GM12872 (cell line): ENCODE measurements at regions not wholly inside any gene's neighbourhood (a gene's known extent, or its start where the extent isn't known, plus 50 kb on each side); places are given as distances from the start of the nearest gene placed in this dataset.

Experiments used
- TF ChIP-seq, protein P1 (sequence below): IDR thresholded peaks from 3 replicates; pipeline ENCODE4 v1.5.1; 2011; ENCODE audit warnings: low read depth, mild to moderate bottlenecking, low read length, moderate library complexity; ENCODE audit not compliant: insufficient read depth

DNA sequence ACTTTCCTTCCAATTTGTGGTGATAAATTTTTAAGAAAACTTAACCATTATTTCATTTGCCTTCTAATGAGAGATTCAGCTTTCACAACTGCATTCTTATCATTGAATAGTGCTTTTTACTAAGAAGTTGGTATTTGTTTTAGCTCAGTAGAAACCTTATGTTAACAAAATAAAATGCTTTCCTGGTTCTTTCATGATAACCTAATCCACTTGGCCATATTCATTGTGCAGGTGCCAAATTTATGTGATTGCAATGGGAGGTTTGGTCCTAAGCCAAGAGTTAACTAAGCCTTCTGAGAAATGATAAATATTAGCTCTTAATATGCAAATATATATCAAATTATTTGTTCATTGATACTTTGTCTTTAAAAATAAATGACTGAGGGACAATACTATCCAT lies 141.1 kb upstream of the TLE4 start:
- TF ChIP-seq, protein P1, sequence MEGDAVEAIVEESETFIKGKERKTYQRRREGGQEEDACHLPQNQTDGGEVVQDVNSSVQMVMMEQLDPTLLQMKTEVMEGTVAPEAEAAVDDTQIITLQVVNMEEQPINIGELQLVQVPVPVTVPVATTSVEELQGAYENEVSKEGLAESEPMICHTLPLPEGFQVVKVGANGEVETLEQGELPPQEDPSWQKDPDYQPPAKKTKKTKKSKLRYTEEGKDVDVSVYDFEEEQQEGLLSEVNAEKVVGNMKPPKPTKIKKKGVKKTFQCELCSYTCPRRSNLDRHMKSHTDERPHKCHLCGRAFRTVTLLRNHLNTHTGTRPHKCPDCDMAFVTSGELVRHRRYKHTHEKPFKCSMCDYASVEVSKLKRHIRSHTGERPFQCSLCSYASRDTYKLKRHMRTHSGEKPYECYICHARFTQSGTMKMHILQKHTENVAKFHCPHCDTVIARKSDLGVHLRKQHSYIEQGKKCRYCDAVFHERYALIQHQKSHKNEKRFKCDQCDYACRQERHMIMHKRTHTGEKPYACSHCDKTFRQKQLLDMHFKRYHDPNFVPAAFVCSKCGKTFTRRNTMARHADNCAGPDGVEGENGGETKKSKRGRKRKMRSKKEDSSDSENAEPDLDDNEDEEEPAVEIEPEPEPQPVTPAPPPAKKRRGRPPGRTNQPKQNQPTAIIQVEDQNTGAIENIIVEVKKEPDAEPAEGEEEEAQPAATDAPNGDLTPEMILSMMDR = no peak

DNA sequence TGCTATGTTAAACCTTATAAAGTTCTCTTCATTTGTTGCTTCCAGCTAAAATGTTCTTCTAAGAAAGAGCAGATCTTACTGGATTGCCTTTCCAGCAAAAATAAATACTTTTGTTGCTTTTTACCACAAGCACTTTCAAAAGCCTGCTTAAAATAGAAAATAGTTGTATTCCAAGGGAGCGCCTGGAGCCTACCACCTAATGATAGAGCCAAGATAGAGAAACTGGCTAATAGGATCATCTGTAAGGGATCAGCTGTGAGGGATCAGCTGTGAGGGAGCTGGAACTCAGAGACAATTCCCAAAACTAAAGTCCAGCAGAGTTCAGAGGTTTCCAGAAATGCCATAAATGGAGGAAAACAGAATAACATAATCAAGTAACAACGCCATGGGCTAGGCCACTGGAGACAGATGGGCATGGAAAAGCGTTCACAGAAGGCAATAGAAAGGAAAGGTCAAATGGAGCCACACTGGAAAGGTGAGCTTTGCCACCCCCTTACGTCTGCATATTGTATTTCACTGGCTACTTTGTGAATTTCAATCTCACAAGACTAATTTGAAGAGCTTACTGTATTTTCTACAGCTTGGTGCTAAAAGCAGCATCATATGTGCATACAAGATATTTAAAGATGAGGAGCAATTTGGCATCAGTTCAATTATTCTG lies 140.6 kb upstream of the TLE4 start:
- TF ChIP-seq, protein P1 = no peak

DNA sequence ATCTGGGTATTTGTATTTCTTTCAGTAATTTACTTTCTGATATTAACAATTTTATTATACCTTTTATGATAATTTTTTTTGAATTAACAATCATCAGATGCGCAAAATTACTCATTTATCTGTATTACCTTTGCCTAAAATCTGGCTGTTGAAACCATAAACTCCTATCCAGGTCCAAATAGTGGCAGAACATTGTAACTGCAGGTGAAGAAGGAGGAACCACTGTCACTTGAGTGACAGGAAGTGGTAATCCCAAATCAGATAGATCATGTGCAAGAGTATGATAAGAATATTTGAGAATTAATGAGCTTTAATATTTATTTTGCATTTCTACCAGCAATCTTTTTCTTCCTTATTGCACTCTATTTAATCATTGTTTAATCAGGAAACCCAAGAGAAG lies 139.3 kb upstream of the TLE4 start:
- TF ChIP-seq, protein P1 = no peak

DNA sequence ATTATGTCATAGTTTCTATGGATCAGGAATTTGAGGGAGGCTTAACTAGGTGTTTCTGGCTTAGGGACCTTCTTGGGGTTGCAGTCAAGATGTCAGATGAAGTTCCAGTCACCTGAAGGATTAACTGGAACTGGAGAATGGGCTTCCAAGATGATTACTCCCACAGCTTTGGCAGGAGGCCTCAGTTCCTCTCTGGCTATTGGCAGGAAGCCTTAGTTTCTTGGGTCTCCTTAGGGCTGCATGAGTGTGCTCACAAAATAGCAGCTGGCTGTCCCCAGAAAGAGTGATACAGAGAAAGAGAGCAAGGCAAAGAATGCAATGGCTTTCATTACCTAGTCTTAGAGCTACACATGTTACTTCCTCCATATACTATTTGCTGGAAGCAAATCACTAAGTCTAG lies 138.1 kb upstream of the TLE4 start:
- TF ChIP-seq, protein P1 = no peak

DNA sequence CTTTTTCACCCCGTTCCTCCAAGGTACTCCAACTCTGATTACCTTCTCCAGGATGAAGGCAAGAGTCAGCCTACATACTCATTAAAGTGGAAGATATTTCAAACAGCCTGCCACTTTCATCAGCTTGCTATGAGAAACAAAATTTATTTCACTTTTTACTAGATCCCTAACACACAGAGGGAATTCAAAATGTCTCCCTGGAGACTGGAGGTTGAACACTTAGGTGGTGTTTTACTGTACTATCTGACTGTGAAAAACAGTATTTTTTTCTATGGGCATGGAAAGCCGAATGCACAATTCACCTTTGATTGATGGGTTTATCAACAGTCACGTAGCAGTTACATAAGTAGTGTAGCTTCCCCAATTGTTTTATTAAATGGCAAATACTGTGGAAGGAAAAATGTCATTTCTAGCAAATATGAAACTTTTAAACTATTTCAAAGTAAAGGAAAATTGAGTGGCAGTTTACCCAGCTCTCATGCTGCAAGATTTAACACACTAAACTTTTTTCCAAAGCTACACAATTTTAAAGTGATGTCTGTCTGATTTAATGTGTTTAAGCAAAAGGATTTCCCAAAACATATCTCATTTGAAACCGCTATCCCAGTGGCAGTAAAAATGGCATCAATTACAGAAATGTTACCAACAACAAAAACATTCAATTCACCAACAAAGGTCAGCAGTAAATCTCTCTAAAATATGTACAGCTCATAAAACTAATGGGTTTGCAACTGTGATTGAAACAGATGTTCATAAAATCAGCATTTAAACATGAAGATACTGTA lies 125.0 kb upstream of the TLE4 start:
- TF ChIP-seq, protein P1 = no peak

DNA sequence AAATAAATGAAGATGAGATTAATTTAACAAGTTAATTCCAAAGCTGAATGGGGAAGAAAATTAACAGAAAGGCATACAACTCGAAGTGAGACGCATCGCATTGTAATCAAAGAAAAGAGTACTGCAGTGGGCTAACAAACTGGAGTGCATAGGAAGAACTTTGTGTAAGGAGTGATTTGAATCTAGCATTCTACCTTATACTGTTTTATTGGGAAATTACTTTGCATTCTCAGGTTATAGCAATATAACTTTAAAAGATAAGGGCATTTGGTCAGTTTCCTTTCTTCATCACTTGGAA lies 124.5 kb upstream of the TLE4 start:
- TF ChIP-seq, protein P1 = no peak

DNA sequence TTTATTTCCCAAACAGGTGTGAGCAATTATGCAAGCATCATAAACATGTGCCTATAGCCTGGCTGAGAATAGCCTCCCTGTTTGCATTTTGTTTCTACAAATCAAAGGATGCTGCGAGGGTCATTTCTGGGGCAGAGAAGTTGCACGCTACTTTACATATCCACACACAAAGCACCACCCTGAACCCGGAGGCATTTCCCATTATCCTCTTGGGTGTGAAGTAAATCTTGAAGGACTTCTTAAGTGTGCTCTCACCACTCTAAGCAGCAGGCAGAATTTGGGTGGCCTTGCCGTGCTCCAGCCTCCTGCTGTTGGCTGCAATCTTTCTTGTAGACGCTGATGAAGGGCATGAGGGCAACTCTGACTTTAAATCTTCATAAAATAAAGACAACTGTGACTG lies 124.0 kb upstream of the TLE4 start:
- TF ChIP-seq, protein P1 = no peak
